PFSK-1 (cell line): ENCODE measurements at regions not wholly inside any gene's neighbourhood (a gene's known extent, or its start where the extent isn't known, plus 50 kb on each side); places are given as distances from the start of the nearest gene placed in this dataset.

Experiments
- FOXP2 ChIP-seq: optimal IDR thresholded peaks from 2 replicates; pipeline ENCODE3; 2011; ENCODE audit warnings: borderline replicate concordance, control low read depth, inconsistent platforms; ENCODE audit not compliant: insufficient read depth; ENCODE audit errors: extremely low read length, extremely low read depth
- TAF1 ChIP-seq: IDR thresholded peaks from 2 replicates; pipeline ENCODE4 v1.6.1; 2012; ENCODE audit warnings: low read length, control low read depth, borderline replicate concordance; ENCODE audit not compliant: insufficient read depth
- TF ChIP-seq, protein P1 (sequence below), 2 experiments: IDR thresholded peaks; 2 replicates each; pipeline versions ENCODE4 v1.6.1 to v1.8.0; 2011 to 2012; ENCODE audit warnings: low read depth in 2 of 2, low read length in 2 of 2, control low read depth in 1 of 2, inconsistent platforms in 1 of 2, mild to moderate bottlenecking in 1 of 2, moderate library complexity in 1 of 2; ENCODE audit not compliant: insufficient read depth in 1 of 2

DNA sequence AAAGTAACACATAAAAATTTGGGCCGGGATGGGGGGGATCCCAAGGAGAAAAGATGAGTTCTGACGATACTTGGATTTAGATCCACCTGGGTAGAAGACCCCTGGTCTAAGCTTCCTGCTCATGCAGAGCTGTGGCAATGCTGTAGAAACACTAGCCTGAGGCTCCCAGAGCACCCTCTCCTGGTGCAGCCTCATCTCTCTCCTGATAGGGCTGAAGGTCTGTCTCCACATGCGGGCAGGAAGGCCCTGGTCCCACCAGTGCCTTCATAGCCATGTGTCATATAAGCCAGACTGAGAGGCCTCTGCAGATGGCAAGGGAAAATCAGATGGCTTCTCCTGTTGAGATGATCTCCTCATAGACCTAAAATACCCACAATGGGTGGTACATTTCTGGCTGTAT lies 518.0 kb upstream of the ZFHX3 start:
- TF ChIP-seq, protein P1, sequence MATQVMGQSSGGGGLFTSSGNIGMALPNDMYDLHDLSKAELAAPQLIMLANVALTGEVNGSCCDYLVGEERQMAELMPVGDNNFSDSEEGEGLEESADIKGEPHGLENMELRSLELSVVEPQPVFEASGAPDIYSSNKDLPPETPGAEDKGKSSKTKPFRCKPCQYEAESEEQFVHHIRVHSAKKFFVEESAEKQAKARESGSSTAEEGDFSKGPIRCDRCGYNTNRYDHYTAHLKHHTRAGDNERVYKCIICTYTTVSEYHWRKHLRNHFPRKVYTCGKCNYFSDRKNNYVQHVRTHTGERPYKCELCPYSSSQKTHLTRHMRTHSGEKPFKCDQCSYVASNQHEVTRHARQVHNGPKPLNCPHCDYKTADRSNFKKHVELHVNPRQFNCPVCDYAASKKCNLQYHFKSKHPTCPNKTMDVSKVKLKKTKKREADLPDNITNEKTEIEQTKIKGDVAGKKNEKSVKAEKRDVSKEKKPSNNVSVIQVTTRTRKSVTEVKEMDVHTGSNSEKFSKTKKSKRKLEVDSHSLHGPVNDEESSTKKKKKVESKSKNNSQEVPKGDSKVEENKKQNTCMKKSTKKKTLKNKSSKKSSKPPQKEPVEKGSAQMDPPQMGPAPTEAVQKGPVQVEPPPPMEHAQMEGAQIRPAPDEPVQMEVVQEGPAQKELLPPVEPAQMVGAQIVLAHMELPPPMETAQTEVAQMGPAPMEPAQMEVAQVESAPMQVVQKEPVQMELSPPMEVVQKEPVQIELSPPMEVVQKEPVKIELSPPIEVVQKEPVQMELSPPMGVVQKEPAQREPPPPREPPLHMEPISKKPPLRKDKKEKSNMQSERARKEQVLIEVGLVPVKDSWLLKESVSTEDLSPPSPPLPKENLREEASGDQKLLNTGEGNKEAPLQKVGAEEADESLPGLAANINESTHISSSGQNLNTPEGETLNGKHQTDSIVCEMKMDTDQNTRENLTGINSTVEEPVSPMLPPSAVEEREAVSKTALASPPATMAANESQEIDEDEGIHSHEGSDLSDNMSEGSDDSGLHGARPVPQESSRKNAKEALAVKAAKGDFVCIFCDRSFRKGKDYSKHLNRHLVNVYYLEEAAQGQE (IDR thresholded peaks at IDR 0.05; ENCODE audit: insufficient read depth in 1 of 2, low read depth in 2 of 2, low read length in 2 of 2): no peak
- TF ChIP-seq FOXP2: no peak
- TF ChIP-seq TAF1: no peak
